HG03442 (cell line): ENCODE measurements at regions not wholly inside any gene's neighbourhood (a gene's known extent, or its start where the extent isn't known, plus 50 kb on each side); places are given as distances from the start of the nearest gene placed in this dataset.

ENCODE experiments used
- ATAC-seq: cut with Tn5 transposase; IDR thresholded peaks from one replicate; pipeline ENCODE4 v1.9.1; 2021; ENCODE audit warnings: mild to moderate bottlenecking, moderate library complexity; ENCODE audit not compliant: unreplicated experiment

GRCh38 chr17:13735861-13736260, 134.1 kb upstream of the HS3ST3A1 start:
- ATAC-seq: no peak

GRCh38 chr17:13736916-13737315, 135.2 kb upstream of the HS3ST3A1 start:
- no peak for ATAC-seq

- no peak for ATAC-seq
Observed at GRCh38 chr17:13740686-13741085, 139.0 kb upstream of the HS3ST3A1 start.

GRCh38 chr17:13741744-13742143, 140.0 kb upstream of the HS3ST3A1 start:
- ATAC-seq: no peak

GRCh38 chr17:13743906-13744305, 142.2 kb upstream of the HS3ST3A1 start:
- no peak for ATAC-seq

- no peak for ATAC-seq
Observed at GRCh38 chr17:13746404-13746803, 144.7 kb upstream of the HS3ST3A1 start.

GRCh38 chr17:13749166-13749890, 147.6 kb upstream of the HS3ST3A1 start:
- ATAC-seq: no peak

GRCh38 chr17:13749891-13750235, 148.1 kb upstream of the HS3ST3A1 start:
- no peak for ATAC-seq

- ATAC-seq: no peak
Observed at GRCh38 chr17:13750816-13751793, 149.4 kb upstream of the HS3ST3A1 start.

- ATAC-seq: no peak
Observed at GRCh38 chr17:13753154-13753553, 151.4 kb upstream of the HS3ST3A1 start.

GRCh38 chr17:13753771-13754170, 152.0 kb upstream of the HS3ST3A1 start:
- no peak for ATAC-seq

- no peak for ATAC-seq
Observed at GRCh38 chr17:13755851-13756250, 154.1 kb upstream of the HS3ST3A1 start.

- no peak for ATAC-seq
Observed at GRCh38 chr17:13756763-13757162, 155.0 kb upstream of the HS3ST3A1 start.

- ATAC-seq: no peak
Observed at GRCh38 chr17:13757871-13758270, 156.1 kb upstream of the HS3ST3A1 start.

- no peak for ATAC-seq
Observed at GRCh38 chr17:13759518-13760335, 158.0 kb upstream of the HS3ST3A1 start.

- no peak for ATAC-seq
Observed at GRCh38 chr17:13761038-13761603, 159.4 kb upstream of the HS3ST3A1 start.

GRCh38 chr17:13765701-13766100, 164.0 kb upstream of the HS3ST3A1 start:
- ATAC-seq: no peak

- no peak for ATAC-seq
Observed at GRCh38 chr17:13770702-13771101, 169.0 kb upstream of the HS3ST3A1 start.

GRCh38 chr17:13775450-13775849, 173.7 kb upstream of the HS3ST3A1 start:
- no peak for ATAC-seq

GRCh38 chr17:13776027-13776551, 174.4 kb upstream of the HS3ST3A1 start:
- no peak for ATAC-seq

- no peak for ATAC-seq
Observed at GRCh38 chr17:13777003-13777402, 175.3 kb upstream of the HS3ST3A1 start.
